ENCODE measurements at regions not wholly inside any gene's neighbourhood (a gene's known extent, or its start where the extent isn't known, plus 50 kb on each side); places are given as distances from the start of the nearest gene placed in this dataset.

- H3K4me3 ChIP-seq (ENCODE audit: low read depth, low read length) = no peak overlapping the region
- ChIA-PET POLR2A (no interaction called here), CTCF (no interaction called here)
- no peaks in the 10 kb centered on the region for H3K27me3 ChIP-seq (ENCODE audit: control insufficient read depth, insufficient read depth, low read length)
- no peak for TF ChIP-seq CTCF (IDR thresholded peaks at IDR 0.05; ENCODE audit: insufficient read depth, low read depth, low read length)
- no peaks in the 10 kb centered on the region for H3K36me3 ChIP-seq (ENCODE audit: control insufficient read depth, insufficient read depth, low read length)
- DNase-seq (ENCODE audit: low read depth) = no peak
Measured at GRCh38 chr9:118521261-118521660, 817.1 kb downstream of the TLR4 start.

- Histone ChIP-seq H3K27me3 (ENCODE audit: control insufficient read depth, insufficient read depth, low read length) (no peaks in the 10 kb centered on the region), H3K4me3 (ENCODE audit: low read depth, low read length) (no peak overlapping the region), H3K36me3 (ENCODE audit: control insufficient read depth, insufficient read depth, low read length) (no peaks in the 10 kb centered on the region)
- no peak for DNase-seq (ENCODE audit: low read depth)
- ChIA-PET CTCF (interaction anchor here (0.8 to 1.1 kb wide), 2 partner anchors 16 to 505 kb away, joined by 3 read pairs; no protein-coding TSS in a partner anchor), POLR2A (no interaction called here)
- peak; percentile 62 for TF ChIP-seq CTCF (IDR thresholded peaks at IDR 0.05; ENCODE audit: insufficient read depth, low read depth, low read length)
Measured at GRCh38 chr9:118522093-118523028, 818.2 kb downstream of the TLR4 start.

GRCh38 chr9:118527261-118527660 is 823.1 kb downstream of the TLR4 start:
- Histone ChIP-seq H3K27me3 (ENCODE audit: control insufficient read depth, insufficient read depth, low read length) (no peaks in the 10 kb centered on the region), H3K4me3 (ENCODE audit: low read depth, low read length) (no peak overlapping the region), H3K36me3 (ENCODE audit: control insufficient read depth, insufficient read depth, low read length) (no peaks in the 10 kb centered on the region)
- POLR2A ChIA-PET = no interaction called here
- DNase-seq (ENCODE audit: low read depth) = no peak
- CTCF ChIA-PET = no interaction called here
- TF ChIP-seq CTCF (IDR thresholded peaks at IDR 0.05; ENCODE audit: insufficient read depth, low read depth, low read length) = no peak

GRCh38 chr9:118529210-118529609 is 825.0 kb downstream of the TLR4 start:
- no peak for DNase-seq (ENCODE audit: low read depth)
- Histone ChIP-seq H3K27me3 (ENCODE audit: control insufficient read depth, insufficient read depth, low read length) (no peaks in the 10 kb centered on the region), H3K4me3 (ENCODE audit: low read depth, low read length) (no peak overlapping the region), H3K36me3 (ENCODE audit: control insufficient read depth, insufficient read depth, low read length) (no peaks in the 10 kb centered on the region)
- no peak for TF ChIP-seq CTCF (IDR thresholded peaks at IDR 0.05; ENCODE audit: insufficient read depth, low read depth, low read length)
- ChIA-PET CTCF (no interaction called here), POLR2A (no interaction called here)

GRCh38 chr9:118529624-118530214 is 825.5 kb downstream of the TLR4 start:
- Histone ChIP-seq H3K27me3 (ENCODE audit: control insufficient read depth, insufficient read depth, low read length) (no peaks in the 10 kb centered on the region), H3K4me3 (ENCODE audit: low read depth, low read length) (no peak overlapping the region), H3K36me3 (ENCODE audit: control insufficient read depth, insufficient read depth, low read length) (no peaks in the 10 kb centered on the region)
- CTCF ChIA-PET = no interaction called here
- TF ChIP-seq CTCF (IDR thresholded peaks at IDR 0.05; ENCODE audit: insufficient read depth, low read depth, low read length) = no peak
- DNase-seq (ENCODE audit: low read depth) = no peak
- POLR2A ChIA-PET = no interaction called here

All from BJ (cell line).